HG02678 (cell line): ENCODE measurements at regions not wholly inside any gene's neighbourhood (a gene's known extent, or its start where the extent isn't known, plus 50 kb on each side); places are given as distances from the start of the nearest gene placed in this dataset.

Source experiments
- ATAC-seq: cut with Tn5 transposase; IDR thresholded peaks from one replicate; pipeline ENCODE4 v1.9.1; 2021; ENCODE audit warnings: mild to moderate bottlenecking, moderate library complexity; ENCODE audit not compliant: unreplicated experiment

GRCh38 chr9:73548201-73548600, 396.5 kb downstream of the ANXA1 start:
- ATAC-seq: no peak

DNA sequence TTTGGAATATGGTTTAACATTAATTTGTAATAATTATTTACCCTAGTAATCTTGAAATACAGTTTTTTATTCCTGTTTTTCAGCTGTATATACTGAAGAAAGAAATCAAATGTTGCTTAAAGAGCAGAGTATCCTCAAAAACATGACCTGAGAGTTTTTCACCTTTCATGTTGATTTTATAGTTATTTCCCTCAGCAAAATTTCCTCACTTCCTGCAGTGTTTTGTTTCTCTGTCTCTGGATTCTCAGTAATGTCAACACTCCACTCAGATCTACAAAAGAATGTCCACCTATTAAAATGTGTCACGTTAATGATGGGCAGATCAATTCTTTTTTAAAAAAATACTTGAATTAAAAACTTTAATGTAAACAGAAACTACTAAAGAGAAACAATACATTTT, 398.3 kb downstream of the ANXA1 start:
- ATAC-seq: no peak

DNA sequence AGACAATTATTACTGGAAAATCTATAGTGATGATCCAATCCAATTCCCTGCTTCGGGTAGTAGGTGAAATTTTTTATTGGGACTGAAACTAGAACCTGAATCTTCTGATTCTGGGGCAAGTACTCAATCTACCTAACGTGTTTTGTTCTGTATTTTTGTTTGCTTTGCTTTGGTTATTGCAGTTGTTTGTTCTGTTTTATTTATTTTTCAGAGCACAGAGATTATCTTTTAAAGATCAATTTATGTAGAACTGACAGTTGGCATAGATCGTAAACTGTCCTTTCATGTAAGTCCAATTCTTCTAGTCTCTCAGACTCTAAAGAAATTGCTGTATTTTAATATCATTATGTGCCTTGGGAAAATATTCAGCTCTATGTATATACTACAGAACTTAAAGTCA, 401.6 kb downstream of the ANXA1 start:
- ATAC-seq: no peak

GRCh38 chr9:73558471-73558870, 406.8 kb downstream of the ANXA1 start:
- no peak for ATAC-seq

DNA sequence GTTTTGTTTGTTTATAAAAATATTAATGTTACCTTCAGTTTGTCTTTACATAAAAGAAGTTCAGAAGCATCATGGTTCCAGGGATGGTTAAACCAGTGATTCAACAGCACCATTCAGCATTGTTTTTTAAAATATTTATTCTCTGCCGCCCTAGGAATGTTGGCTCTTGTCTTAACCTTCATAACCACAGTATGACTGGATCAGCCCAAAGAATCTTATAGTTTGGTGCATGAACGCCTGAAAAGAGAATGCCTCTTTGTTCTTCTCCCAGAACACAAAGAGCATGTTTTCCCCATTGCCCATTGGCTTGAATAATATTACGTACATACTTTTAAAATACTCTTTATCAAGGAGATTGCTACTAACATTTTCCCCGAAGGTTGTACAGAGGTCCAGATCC, 413.4 kb downstream of the ANXA1 start:
- ATAC-seq: no peak

GRCh38 chr9:73565833-73566465, 414.3 kb downstream of the ANXA1 start:
- ATAC-seq: no peak

DNA sequence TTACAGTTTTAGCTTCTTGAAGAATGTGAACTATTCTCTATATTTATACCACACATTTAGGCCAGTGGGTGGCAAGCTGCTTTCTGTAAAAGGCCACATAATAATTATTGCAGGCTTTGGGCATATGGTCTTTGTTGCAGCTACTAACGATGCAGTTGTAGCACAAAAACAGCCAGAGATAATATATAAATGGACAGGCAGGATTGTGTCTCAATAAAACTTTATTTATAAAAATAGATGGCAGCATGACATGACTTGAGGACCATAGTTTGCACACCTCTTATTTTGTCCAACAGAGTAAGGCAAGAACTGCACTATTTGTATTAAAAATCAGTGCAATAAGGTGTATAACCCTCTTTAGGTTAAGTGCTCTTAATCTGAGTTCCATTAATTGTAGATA, 415.0 kb downstream of the ANXA1 start:
- ATAC-seq: no peak

DNA sequence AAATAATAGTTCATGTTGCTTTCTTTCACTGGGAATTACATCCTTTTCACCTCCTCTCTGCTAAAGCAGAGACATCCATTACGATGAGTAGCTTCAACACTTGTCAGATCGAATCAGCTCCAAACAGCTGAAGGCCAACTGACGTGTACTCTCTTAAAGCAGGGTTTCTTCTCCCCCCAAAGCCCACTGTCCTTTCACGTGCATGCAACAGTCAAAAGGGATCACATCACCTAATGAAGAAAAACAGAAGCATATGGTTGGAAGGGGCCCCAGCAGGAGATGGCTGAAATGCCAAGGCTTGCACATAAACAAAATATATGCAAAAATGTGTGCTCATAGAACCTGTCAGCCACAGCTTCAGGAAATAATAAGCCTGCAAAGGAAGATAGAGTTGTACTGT, 421.6 kb downstream of the ANXA1 start:
- no peak for ATAC-seq

GRCh38 chr9:73575101-73576060, 423.7 kb downstream of the ANXA1 start:
- ATAC-seq: no peak

DNA sequence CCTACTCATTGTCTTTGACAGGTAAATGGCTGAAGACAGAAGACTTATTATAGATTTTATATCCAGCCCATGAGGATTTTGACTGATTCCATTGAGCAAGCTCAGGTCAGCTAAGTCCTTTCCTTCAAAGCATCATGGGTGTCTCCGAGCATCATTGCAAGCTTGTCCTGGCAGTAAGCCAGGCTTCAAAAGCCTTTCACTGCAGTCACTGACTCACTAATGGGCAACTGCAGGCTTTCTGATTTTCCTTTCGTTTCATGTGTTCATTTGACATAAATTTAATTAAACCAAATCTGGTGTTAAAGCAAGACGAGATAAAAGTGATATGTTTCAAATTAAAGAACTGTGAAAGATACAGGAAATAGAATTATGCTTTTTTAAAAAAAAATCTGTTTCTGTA, 426.2 kb downstream of the ANXA1 start:
- ATAC-seq: no peak

DNA sequence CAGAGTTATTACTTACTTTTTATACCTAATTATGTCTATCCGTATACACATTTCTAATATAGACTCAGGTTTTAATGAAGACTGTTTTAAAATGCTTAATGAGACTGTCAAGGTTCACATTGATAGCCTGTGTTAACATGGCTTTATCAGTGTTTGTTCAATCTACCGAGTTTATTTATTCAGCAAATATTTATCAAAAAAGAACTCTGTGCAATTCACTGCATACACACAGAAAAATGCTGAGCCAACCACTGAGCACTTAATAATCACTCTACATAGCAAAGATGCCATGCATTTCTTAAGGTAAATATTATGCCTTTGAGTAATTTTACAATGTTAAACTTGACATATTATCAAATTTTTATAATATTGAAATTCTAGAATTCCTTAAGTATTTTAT, 428.2 kb downstream of the ANXA1 start:
- ATAC-seq: no peak

DNA sequence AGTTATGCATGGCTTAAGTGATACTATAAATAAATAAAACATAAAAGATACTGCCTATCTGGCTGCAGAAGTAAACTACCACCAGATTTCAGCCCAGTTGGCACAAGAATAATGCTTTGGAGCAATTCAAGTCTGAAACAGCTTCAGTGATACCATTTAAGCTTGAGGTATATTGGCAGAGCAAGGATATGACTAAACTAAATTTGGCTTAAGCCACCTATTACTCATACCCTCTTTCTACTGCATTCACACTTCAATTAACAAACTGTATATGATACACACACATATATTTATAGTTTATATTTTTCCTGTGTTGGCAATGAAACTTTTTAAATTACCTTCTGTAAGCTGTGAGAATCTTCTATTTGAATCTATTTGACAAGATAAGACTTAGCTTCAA, 431.9 kb downstream of the ANXA1 start:
- no peak for ATAC-seq

DNA sequence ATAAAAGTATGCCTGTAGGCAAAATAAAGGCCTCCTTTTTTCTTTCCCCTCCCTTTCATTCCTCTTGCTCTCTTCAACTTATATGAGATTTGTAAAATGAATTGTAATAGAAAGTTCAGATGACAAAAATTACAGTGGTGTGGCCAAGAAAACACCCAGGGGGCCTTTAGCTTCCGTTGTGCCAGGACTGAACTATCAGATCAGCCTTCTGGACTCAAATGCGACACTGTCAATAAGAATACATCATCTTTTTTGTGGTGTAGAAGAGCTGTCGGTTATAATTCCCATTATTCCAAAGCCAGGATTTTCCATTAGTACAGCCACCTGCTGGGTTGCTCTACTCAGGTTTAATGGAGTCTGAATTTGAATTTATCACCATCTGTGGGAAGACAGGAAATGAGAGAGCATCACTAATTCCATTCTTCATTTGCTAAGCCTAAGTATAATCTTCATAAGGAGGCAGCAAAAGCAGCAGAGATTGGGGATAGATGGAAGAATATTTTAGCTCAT, 443.4 kb downstream of the ANXA1 start:
- ATAC-seq: no peak

DNA sequence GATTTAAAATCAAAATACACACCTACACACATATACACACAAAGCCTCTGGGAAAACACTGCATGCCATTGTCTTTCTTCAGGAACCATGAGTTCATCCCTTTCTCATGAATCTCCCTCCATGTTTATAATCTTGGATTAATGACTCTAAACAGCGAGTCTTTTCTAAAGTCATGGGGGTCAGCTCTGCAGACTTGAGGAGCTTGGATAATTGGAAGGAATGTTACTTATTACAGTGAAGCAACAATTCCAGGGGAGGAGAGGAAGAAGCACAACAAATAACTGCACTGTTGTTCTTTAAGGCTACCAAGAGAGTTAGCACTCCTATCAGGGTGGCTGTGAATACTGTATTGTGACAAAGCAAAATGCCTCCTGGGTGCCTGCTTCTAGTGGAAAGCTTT, 444.7 kb downstream of the ANXA1 start:
- ATAC-seq: no peak

GRCh38 chr9:73597039-73597438, 445.4 kb downstream of the ANXA1 start:
- ATAC-seq: no peak

DNA sequence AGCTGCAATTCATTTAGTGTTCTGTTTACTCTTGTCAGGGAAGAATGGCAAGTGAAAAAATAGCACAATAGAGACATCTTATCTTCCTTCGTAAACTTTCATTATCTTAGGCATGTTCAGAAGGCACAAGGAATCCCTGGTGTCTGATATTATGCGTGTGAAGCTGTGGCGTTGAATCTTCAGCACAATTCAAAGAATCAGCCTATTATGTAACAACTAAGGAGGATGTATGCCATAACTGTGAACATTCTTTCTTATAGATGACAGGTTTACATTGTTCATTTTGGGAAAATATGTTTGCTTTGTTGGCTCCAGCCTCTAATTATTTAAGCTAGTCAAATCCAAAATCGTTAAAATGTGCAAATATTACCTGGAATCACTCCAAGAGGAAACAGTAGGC, 446.1 kb downstream of the ANXA1 start:
- no peak for ATAC-seq

GRCh38 chr9:73609381-73609780, 457.7 kb downstream of the ANXA1 start:
- no peak for ATAC-seq

DNA sequence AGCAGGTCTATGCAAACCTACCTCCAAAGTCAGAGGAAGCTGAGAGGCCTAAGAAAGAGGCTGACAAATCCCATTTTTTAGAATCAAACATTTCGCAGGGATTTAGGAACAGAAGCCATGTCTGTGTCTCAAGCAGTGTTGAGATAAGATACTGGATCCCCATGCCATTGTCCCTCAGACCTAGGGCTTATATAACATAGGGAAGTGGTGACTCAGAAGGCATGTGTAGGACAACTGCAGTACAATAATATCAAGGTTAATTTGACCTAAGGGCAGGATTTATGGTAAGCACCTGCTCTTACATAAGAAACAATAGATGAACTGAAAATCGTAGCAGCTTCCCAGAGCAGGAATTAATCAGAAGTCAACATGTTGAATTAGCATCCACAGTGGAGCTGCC, 459.4 kb downstream of the ANXA1 start:
- no peak for ATAC-seq

DNA sequence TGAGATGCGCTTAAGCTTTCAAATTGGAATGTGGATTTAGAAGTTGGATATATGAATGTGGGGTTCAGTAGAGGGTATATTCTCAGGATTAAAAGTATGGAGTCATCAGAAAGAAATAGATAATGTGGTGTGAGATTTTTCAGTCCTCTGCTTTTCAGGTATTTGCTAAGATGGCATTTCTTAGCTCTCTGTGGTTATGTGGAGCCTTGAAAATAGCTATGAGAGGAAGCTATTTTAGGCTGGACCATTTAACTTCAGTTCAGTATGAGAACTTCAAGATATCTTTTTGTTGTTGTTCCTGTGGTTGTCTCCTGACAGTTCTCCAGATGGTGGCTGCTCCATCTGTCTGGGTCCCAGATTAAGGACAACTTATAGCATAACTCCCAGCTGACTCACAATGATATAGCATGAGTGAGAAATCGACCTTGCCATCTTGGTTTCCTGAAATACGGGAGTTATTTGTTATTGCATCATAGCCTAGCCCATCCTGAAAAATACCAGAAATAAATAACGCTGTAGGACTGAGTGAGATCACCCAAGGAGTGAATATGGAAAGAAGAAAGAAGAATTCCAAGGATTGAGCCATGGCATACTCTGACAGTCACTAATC, 461.5 kb downstream of the ANXA1 start:
- ATAC-seq: no peak

DNA sequence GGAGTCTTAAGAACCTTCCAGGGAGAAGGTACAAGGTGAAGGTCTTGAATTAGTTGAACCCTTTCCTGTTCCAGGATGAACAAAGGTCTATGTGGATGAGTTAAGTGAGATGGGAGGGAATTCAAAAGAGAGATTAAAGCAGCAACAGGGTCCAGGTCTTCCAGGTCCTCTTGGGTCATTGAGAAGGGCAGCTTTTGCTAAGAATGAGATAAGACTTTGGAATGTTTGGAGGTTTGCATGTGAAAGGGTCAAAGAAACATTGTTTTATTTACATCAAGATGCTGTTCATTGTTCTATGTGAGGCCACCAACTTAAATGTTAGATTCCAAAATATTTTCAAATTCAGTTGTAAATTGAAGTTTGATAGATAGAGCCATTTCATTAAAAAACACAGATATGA, 463.9 kb downstream of the ANXA1 start:
- ATAC-seq: no peak

DNA sequence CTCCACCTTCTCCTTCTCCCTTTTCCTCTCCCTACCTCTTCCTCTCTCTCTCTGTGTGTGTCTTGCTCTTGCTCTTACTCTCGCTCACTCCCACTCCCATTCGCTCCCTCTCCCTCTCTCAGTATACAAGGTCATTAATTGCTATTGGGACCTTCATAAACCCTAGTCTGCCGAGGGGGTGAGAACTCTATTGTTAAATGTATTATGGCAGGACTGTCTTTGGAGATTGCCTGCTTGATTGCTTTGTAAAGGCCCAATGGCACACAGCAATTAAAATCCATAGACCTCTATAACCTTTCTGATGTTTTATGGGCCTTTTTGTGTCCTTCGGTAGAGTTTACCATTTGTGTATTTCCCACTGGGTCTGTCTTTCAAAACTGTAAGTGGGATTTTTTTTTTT, 465.9 kb downstream of the ANXA1 start:
- no peak for ATAC-seq

- no peak for ATAC-seq
Measured at GRCh38 chr9:73640971-73641370, 489.3 kb downstream of the ANXA1 start.
